WERI-Rb-1 (cell line): ENCODE measurements at regions not wholly inside any gene's neighbourhood (a gene's known extent, or its start where the extent isn't known, plus 50 kb on each side); places are given as distances from the start of the nearest gene placed in this dataset.
"Not testable (repeated sequence)": the region's sequence is repeated elsewhere in the genome, so short reads cannot be mapped to it uniquely, and the experiment has no call there.

Experiments
- DNase-seq: peaks from one replicate; pipeline ENCODE4 v3.0.0-alpha.2; 2020
- H3K27ac ChIP-seq: fragments of 250-450 bp; sonication (Bioruptor Pico); 2 replicates; pipeline ENCODE4 v1.5.1; 2020; ENCODE audit warnings: mild to moderate bottlenecking, moderate library complexity
- H3K27me3 ChIP-seq: fragments of 250-450 bp; sonication (Bioruptor Pico); 2 replicates; pipeline ENCODE4 v1.5.1; 2021; ENCODE audit warnings: mild to moderate bottlenecking, low read depth, moderate library complexity; ENCODE audit not compliant: insufficient read depth, severe bottlenecking
- H3K36me3 ChIP-seq: fragments of 250-450 bp; sonication (Bioruptor Pico); 2 replicates; pipeline ENCODE4 v1.5.1; 2020; ENCODE audit warnings: mild to moderate bottlenecking, moderate library complexity
- H3K4me3 ChIP-seq: 2 replicates; pipeline ENCODE4 v1.5.1; 2011; ENCODE audit warnings: low read depth, mild to moderate bottlenecking, control low read depth, low read length
- H3K9me3 ChIP-seq: fragments of 250-450 bp; sonication (Bioruptor Pico); 2 replicates; pipeline ENCODE4 v1.5.1; 2021; ENCODE audit warnings: mild to moderate bottlenecking, moderate library complexity; ENCODE audit not compliant: severe bottlenecking
- TF ChIP-seq, protein P1 (sequence below): IDR thresholded peaks from 2 replicates; pipeline ENCODE4 v1.5.1; 2011; ENCODE audit warnings: low read depth, mild to moderate bottlenecking, control low read depth, inconsistent platforms, low read length

DNA sequence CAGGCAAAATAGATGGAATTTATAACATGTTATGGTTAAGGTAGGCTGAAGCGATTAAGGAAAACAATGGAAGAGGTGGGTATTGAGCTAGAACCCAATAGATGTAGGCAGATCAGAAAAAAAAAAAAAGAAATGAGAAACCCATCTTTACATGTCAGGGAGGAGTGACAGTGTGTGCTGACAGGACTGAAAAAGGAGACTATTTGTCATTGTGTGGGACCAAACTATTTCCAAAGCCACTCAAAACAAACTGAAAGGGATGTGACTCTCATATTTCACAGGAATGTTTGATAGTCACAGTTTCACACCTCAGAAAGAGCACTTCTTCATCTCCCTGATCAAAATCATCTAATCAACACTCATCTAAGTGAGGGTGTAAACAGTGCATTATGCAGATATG, 122.3 kb upstream of the KIF2A start:
- H3K27me3 ChIP-seq = no peaks in the 10 kb centered on the region
- no peak for DNase-seq

DNA sequence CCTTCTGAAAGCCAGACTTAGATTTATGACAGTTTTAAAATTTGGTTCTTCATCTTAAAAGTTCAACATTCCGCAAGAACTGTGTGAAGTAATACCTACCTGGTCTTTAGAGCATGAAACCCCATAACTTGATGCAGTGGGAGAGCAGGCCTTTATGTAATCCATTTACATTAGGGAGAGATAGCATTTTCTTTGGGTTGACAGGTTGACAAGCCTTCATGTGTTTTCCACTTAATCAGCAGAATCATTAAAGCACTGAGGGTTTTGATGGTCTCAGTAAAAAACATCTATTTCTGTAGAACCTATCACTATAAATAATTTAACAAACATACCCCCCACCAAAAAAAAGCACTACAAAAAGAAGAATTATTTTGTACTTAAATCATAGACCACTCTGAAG, 121.6 kb upstream of the KIF2A start:
- Histone ChIP-seq H3K4me3 (no peak overlapping the region), H3K9me3 (no peaks in the 10 kb centered on the region), H3K27me3 (no peaks in the 10 kb centered on the region), H3K27ac (no peak overlapping the region), H3K36me3 (no peaks in the 10 kb centered on the region)
- DNase-seq = no peak
- TF ChIP-seq, protein P1, sequence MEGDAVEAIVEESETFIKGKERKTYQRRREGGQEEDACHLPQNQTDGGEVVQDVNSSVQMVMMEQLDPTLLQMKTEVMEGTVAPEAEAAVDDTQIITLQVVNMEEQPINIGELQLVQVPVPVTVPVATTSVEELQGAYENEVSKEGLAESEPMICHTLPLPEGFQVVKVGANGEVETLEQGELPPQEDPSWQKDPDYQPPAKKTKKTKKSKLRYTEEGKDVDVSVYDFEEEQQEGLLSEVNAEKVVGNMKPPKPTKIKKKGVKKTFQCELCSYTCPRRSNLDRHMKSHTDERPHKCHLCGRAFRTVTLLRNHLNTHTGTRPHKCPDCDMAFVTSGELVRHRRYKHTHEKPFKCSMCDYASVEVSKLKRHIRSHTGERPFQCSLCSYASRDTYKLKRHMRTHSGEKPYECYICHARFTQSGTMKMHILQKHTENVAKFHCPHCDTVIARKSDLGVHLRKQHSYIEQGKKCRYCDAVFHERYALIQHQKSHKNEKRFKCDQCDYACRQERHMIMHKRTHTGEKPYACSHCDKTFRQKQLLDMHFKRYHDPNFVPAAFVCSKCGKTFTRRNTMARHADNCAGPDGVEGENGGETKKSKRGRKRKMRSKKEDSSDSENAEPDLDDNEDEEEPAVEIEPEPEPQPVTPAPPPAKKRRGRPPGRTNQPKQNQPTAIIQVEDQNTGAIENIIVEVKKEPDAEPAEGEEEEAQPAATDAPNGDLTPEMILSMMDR = no peak

More for the DNA sequence above, 122.3 kb upstream of the KIF2A start:
- H3K27ac ChIP-seq = no peak overlapping the region
- no peaks in the 10 kb centered on the region for H3K9me3 ChIP-seq
- H3K36me3 ChIP-seq = no peaks in the 10 kb centered on the region
- no peak overlapping the region for H3K4me3 ChIP-seq
- TF ChIP-seq, protein P1 = no peak

DNA sequence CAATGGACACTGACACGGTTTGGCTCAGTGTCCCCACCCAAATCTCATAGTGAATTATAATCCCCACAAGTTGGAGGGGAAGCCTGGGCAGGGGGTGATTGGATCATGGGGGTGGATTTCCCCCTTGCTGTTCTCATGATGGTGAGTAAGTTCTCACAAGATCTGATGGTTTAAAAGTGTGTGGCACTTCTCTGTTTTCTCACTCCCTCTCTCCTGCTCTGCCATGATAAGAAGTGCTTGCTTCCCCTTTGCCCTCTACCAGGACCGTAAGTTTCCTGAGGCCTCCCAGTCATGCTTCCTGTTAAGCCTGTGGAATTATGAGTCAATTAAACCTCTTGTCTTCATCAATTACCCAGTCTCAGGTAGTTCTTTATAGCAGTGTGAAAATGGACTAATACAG, 115.8 kb upstream of the KIF2A start:
- Histone ChIP-seq H3K27ac (no peak overlapping the region), H3K4me3 (no peak overlapping the region), H3K9me3 (no peaks in the 10 kb centered on the region), H3K36me3 (no peaks in the 10 kb centered on the region), H3K27me3 (no peaks in the 10 kb centered on the region)
- TF ChIP-seq, protein P1 = no peak
- DNase-seq = no peak

DNA sequence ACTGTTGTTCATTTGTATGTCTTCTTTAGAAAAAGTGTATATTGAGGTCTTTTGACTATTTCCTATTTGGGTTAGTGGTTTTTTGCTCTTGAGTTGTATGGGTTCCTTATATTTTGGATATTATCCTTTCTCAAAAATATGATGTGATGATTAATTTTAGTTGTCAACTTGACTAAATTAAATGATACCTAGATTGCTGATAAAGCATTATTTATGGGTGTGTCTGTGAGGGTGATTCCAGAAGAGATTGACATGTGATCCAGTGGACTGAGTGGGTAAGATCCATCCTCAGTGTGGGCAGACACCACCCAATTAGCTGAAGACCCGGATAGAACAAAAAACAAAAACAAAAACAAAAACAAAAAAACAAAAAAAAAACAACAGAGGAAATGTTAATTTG, 115.1 kb upstream of the KIF2A start:
- DNase-seq = no peak
- H3K4me3 ChIP-seq = no peak overlapping the region
- no peaks in the 10 kb centered on the region for H3K27me3 ChIP-seq
- H3K36me3 ChIP-seq = no peaks in the 10 kb centered on the region
- TF ChIP-seq, protein P1 = no peak
- H3K27ac ChIP-seq = no peak overlapping the region
- no peaks in the 10 kb centered on the region for H3K9me3 ChIP-seq

DNA sequence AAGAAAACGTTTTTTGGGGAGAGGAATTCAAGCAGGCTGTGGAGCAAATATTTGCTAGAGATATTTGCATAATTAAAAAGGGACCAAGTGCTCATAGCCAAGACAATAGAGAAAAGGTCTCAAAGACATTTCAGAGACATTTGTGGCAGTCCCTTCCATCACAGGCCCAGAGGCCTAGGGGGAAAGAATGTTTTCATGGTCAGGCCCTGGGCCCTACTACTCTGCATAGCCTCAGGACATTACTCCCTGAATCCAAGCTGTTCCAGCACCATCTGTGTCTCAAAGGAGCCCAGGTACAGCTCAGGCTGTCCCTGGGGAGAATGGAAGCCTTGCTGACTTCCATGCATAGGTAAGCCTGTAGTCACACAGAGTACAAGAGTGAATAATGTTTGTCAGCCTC, 113.0 kb upstream of the KIF2A start:
- Histone ChIP-seq H3K9me3 (no peaks in the 10 kb centered on the region), H3K4me3 (no peak overlapping the region)

DNA sequence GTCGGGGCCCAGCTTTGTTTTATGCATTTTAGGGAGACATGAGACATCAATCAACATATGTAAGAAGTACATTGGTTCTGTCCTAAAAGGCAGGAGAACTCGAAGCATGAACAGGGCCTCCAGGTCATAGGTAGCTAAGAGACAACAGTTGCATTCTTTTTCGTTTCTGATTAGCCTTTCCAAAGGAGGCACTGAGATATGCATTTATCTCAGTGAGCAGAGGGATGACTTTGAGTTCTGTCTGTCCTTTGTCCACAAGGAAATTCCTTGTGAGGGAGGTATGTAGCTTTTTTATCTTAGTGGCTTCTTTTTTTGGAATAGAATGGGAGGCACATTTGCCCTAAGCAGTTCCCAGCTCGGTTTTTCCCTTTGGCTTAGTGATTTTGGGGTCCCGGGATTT, 109.5 kb upstream of the KIF2A start:
- not testable (repeated sequence) for H3K27me3 ChIP-seq, DNase-seq, H3K9me3 ChIP-seq, H3K27ac ChIP-seq, H3K36me3 ChIP-seq, H3K4me3 ChIP-seq

More for the DNA sequence above, 113.0 kb upstream of the KIF2A start:
- H3K27me3 ChIP-seq = no peaks in the 10 kb centered on the region
- H3K36me3 ChIP-seq = no peaks in the 10 kb centered on the region
- no peak overlapping the region for H3K27ac ChIP-seq
- TF ChIP-seq, protein P1 = no peak
- no peak for DNase-seq
